ENCODE measurements at regions not wholly inside any gene's neighbourhood (a gene's known extent, or its start where the extent isn't known, plus 50 kb on each side); places are given as distances from the start of the nearest gene placed in this dataset.

DNA sequence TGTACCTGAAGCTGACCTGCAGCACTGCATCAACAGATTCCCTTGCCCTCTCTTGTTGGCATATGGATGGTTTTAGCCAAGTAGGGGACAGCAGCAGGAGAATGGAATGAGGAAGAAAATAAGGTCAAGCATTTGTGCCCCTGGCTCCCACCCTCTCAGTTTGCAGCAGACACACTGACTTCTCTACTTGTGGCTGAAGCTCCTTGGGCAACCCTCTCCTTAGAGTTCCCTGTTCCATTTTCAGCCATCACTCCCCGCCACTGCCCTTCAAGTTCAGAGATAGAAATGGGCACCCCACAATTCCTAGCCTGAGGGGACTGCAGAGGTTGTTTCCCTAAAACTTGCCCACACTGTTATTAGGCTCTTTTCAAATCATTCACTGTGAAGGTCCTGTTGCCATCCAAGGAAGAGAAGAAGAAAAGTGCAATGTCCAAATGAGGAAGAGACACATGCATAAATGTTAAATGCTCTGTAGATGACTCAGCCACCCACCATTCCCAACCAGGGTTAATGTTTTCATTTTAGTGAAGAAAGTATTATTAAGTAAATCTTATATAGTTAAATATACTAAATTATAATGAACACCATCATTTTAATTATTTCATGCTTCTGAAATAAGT is 295.9 kb upstream of the UBE2E2 start:
- Histone ChIP-seq H3K4me2 (ENCODE audit: low read depth, low read length, poor library complexity, severe bottlenecking) (no peak overlapping the region), H3K9ac (ENCODE audit: low read length) (no peak overlapping the region), H3F3A (ENCODE audit: insufficient read depth) (no peaks in the 10 kb centered on the region), H4K20me1 (ENCODE audit: low read depth, low read length) (no peaks in the 10 kb centered on the region), H3K9me3 (ENCODE audit: insufficient read depth, low read length) (no peaks in the 10 kb centered on the region), H2AFZ (ENCODE audit: low read depth, low read length, severe bottlenecking) (no peak overlapping the region), H3K9me2 (replicated peaks; ENCODE audit: insufficient read depth, low read length) (no peaks in the 10 kb centered on the region), H3K36me3 (ENCODE audit: low read length) (no peaks in the 10 kb centered on the region), H3K79me2 (ENCODE audit: insufficient read depth, low read length) (no peaks in the 10 kb centered on the region), H3K27ac (ENCODE audit: low read depth, low read length) (no peak overlapping the region), H3K4me3 (ENCODE audit: insufficient read depth, low read length, poor library complexity, severe bottlenecking) (no peak overlapping the region), H3K27me3 (ENCODE audit: low read length) (no peaks in the 10 kb centered on the region)
- no peak for TF ChIP-seq CTCF (IDR thresholded peaks at IDR 0.05; ENCODE audit: insufficient read depth, low read length, poor library complexity, severe bottlenecking)
- TF ChIP-seq EZH2phosphoT487 (conservative IDR thresholded peaks at IDR 0.05; ENCODE audit: low read length) = no peak

DNA sequence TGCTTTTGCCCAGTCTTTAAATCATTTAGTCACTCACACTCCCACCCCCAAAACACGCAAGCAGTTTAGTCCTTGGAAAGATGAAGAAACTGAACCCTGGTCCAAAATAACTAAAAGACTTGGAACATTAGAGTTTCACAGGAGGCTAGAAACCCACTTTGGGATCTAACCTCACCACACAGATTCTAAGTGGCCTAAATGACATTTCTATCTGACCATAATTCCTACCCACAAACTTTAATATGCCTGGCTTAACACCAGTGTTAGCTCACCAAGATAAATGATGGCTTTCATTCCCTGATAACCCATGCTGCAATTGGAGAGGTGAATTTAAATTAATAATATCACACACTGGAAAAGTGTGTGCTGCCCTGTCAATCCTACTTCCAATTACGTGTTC is 295.3 kb upstream of the UBE2E2 start:
- Histone ChIP-seq H3K9ac (ENCODE audit: low read length) (no peak overlapping the region), H3K4me3 (ENCODE audit: insufficient read depth, low read length, poor library complexity, severe bottlenecking) (no peak overlapping the region), H3K27me3 (ENCODE audit: low read length) (no peaks in the 10 kb centered on the region), H2AFZ (ENCODE audit: low read depth, low read length, severe bottlenecking) (no peak overlapping the region), H3F3A (ENCODE audit: insufficient read depth) (no peaks in the 10 kb centered on the region), H3K36me3 (ENCODE audit: low read length) (no peaks in the 10 kb centered on the region), H3K9me3 (ENCODE audit: insufficient read depth, low read length) (no peaks in the 10 kb centered on the region), H3K4me2 (ENCODE audit: low read depth, low read length, poor library complexity, severe bottlenecking) (no peak overlapping the region), H3K9me2 (replicated peaks; ENCODE audit: insufficient read depth, low read length) (no peaks in the 10 kb centered on the region), H3K79me2 (ENCODE audit: insufficient read depth, low read length) (no peaks in the 10 kb centered on the region), H4K20me1 (ENCODE audit: low read depth, low read length) (no peaks in the 10 kb centered on the region), H3K27ac (ENCODE audit: low read depth, low read length) (no peak overlapping the region)
- no peak for TF ChIP-seq EZH2phosphoT487 (conservative IDR thresholded peaks at IDR 0.05; ENCODE audit: low read length)
- TF ChIP-seq CTCF (IDR thresholded peaks at IDR 0.05; ENCODE audit: insufficient read depth, low read length, poor library complexity, severe bottlenecking) = no peak

- no peaks in the 10 kb centered on the region for H3K9me2 ChIP-seq (replicated peaks; ENCODE audit: insufficient read depth, low read length)
- no peaks in the 10 kb centered on the region for H3K79me2 ChIP-seq (ENCODE audit: insufficient read depth, low read length)
- TF ChIP-seq EZH2phosphoT487 (conservative IDR thresholded peaks at IDR 0.05; ENCODE audit: low read length) (no peak), CTCF (IDR thresholded peaks at IDR 0.05; ENCODE audit: insufficient read depth, low read length, poor library complexity, severe bottlenecking) (no peak)
- H3K36me3 ChIP-seq (ENCODE audit: low read length) = no peaks in the 10 kb centered on the region
- H3F3A ChIP-seq (ENCODE audit: insufficient read depth) = no peaks in the 10 kb centered on the region
- H3K9ac ChIP-seq (ENCODE audit: low read length) = no peak overlapping the region
- H3K27ac ChIP-seq (ENCODE audit: low read depth, low read length) = no peak overlapping the region
- no peak overlapping the region for H3K4me2 ChIP-seq (ENCODE audit: low read depth, low read length, poor library complexity, severe bottlenecking)
- no peak overlapping the region for H2AFZ ChIP-seq (ENCODE audit: low read depth, low read length, severe bottlenecking)
- H3K4me3 ChIP-seq (ENCODE audit: insufficient read depth, low read length, poor library complexity, severe bottlenecking) = no peak overlapping the region
- no peaks in the 10 kb centered on the region for H3K27me3 ChIP-seq (ENCODE audit: low read length)
- H4K20me1 ChIP-seq (ENCODE audit: low read depth, low read length) = no peaks in the 10 kb centered on the region
- no peaks in the 10 kb centered on the region for H3K9me3 ChIP-seq (ENCODE audit: insufficient read depth, low read length)
Measured at GRCh38 chr3:22908989-22909507, 294.1 kb upstream of the UBE2E2 start.
